ENCODE measurements at regions not wholly inside any gene's neighbourhood (a gene's known extent, or its start where the extent isn't known, plus 50 kb on each side); places are given as distances from the start of the nearest gene placed in this dataset.

GRCh38 chr6:165872811-165873210 lies 209.8 kb upstream of the PDE10A start:
- TF ChIP-seq, protein P1, sequence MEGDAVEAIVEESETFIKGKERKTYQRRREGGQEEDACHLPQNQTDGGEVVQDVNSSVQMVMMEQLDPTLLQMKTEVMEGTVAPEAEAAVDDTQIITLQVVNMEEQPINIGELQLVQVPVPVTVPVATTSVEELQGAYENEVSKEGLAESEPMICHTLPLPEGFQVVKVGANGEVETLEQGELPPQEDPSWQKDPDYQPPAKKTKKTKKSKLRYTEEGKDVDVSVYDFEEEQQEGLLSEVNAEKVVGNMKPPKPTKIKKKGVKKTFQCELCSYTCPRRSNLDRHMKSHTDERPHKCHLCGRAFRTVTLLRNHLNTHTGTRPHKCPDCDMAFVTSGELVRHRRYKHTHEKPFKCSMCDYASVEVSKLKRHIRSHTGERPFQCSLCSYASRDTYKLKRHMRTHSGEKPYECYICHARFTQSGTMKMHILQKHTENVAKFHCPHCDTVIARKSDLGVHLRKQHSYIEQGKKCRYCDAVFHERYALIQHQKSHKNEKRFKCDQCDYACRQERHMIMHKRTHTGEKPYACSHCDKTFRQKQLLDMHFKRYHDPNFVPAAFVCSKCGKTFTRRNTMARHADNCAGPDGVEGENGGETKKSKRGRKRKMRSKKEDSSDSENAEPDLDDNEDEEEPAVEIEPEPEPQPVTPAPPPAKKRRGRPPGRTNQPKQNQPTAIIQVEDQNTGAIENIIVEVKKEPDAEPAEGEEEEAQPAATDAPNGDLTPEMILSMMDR (conservative IDR thresholded peaks at IDR 0.05; ENCODE audit: low read depth in 2 of 2) = no peak
- TF ChIP-seq POLR2AphosphoS5 (IDR thresholded peaks at IDR 0.05; ENCODE audit: low read depth) (no peak), EZH2 (IDR thresholded peaks at IDR 0.05; ENCODE audit: low read depth, unreplicated experiment) (no peak), EZH2phosphoT487 (IDR thresholded peaks at IDR 0.05; ENCODE audit: unreplicated experiment) (no peak), CREB1 (CRISPR knock-in tag; IDR thresholded peaks at IDR 0.05; ENCODE audit: low read depth) (no peak), ZNF114 (CRISPR knock-in tag; IDR thresholded peaks at IDR 0.05) (no peak), NANOG (IDR thresholded peaks at IDR 0.05; ENCODE audit: borderline replicate concordance) (no peak), ZNF331 (CRISPR knock-in tag; IDR thresholded peaks at IDR 0.05; ENCODE audit: low read depth) (no peak), JUNB (IDR thresholded peaks at IDR 0.05; ENCODE audit: unreplicated experiment) (no peak), STAT1 (IDR thresholded peaks at IDR 0.05; ENCODE audit: unreplicated experiment) (no peak)
- TF ChIP-seq, protein P2, sequence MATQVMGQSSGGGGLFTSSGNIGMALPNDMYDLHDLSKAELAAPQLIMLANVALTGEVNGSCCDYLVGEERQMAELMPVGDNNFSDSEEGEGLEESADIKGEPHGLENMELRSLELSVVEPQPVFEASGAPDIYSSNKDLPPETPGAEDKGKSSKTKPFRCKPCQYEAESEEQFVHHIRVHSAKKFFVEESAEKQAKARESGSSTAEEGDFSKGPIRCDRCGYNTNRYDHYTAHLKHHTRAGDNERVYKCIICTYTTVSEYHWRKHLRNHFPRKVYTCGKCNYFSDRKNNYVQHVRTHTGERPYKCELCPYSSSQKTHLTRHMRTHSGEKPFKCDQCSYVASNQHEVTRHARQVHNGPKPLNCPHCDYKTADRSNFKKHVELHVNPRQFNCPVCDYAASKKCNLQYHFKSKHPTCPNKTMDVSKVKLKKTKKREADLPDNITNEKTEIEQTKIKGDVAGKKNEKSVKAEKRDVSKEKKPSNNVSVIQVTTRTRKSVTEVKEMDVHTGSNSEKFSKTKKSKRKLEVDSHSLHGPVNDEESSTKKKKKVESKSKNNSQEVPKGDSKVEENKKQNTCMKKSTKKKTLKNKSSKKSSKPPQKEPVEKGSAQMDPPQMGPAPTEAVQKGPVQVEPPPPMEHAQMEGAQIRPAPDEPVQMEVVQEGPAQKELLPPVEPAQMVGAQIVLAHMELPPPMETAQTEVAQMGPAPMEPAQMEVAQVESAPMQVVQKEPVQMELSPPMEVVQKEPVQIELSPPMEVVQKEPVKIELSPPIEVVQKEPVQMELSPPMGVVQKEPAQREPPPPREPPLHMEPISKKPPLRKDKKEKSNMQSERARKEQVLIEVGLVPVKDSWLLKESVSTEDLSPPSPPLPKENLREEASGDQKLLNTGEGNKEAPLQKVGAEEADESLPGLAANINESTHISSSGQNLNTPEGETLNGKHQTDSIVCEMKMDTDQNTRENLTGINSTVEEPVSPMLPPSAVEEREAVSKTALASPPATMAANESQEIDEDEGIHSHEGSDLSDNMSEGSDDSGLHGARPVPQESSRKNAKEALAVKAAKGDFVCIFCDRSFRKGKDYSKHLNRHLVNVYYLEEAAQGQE (IDR thresholded peaks at IDR 0.05; ENCODE audit: unreplicated experiment) = no peak
- TF ChIP-seq, protein P3, sequence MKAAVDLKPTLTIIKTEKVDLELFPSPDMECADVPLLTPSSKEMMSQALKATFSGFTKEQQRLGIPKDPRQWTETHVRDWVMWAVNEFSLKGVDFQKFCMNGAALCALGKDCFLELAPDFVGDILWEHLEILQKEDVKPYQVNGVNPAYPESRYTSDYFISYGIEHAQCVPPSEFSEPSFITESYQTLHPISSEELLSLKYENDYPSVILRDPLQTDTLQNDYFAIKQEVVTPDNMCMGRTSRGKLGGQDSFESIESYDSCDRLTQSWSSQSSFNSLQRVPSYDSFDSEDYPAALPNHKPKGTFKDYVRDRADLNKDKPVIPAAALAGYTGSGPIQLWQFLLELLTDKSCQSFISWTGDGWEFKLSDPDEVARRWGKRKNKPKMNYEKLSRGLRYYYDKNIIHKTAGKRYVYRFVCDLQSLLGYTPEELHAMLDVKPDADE (IDR thresholded peaks at IDR 0.05) = no peak

Data from GM23338 (cell line).